Keratinocyte (primary cell): ENCODE measurements at regions not wholly inside any gene's neighbourhood (a gene's known extent, or its start where the extent isn't known, plus 50 kb on each side); places are given as distances from the start of the nearest gene placed in this dataset.

Experiments
- DNase-seq: peaks from one replicate; pipeline ENCODE4 v3.0.0-alpha.2; 2011; ENCODE audit warnings: low read depth, missing footprints, low spot score
- FAIRE-seq: peaks from 2 replicates; lab custom pipeline; 2011; peaks lifted over from hg19 to GRCh38; lab: Jason Lieb, UNC
- H2AFZ ChIP-seq: 2 replicates; pipeline ENCODE4 v1.6.0; 2012; ENCODE audit warnings: low read length, control low read depth, inconsistent platforms; ENCODE audit not compliant: control insufficient read depth
- H3K27ac ChIP-seq: 2 replicates; pipeline ENCODE4 v1.5.1; 2011; ENCODE audit warnings: low read length; ENCODE audit not compliant: control insufficient read depth, insufficient read depth
- H3K27me3 ChIP-seq: 3 replicates; pipeline ENCODE4 v1.6.0; 2011; ENCODE audit warnings: low read length; ENCODE audit not compliant: control insufficient read depth, insufficient read depth; ENCODE audit errors: extremely low read depth
- H3K36me3 ChIP-seq, 2 experiments: 2 replicates in 1 of 2; 3 replicates in 1 of 2; pipeline ENCODE4 v1.5.1; 2011; ENCODE audit warnings: low read length in 2 of 2, mild to moderate bottlenecking in 1 of 2; ENCODE audit not compliant: control insufficient read depth in 2 of 2, insufficient read depth in 2 of 2; ENCODE audit errors: extremely low read depth in 1 of 2
- H3K4me1 ChIP-seq: 3 replicates; pipeline ENCODE4 v1.5.1; 2011; ENCODE audit warnings: low read length; ENCODE audit not compliant: control insufficient read depth, insufficient read depth; ENCODE audit errors: extremely low read depth
- H3K4me2 ChIP-seq: 3 replicates; pipeline ENCODE4 v1.6.0; 2011; ENCODE audit warnings: low read depth, low read length; ENCODE audit not compliant: control insufficient read depth, insufficient read depth; ENCODE audit errors: extremely low read depth
- H3K4me3 ChIP-seq, 3 experiments: fragments of 200-600 bp in 1 of 3; sonication (generic) in 1 of 3; 2 replicates in 2 of 3; 3 replicates in 1 of 3; pipeline ENCODE4 v1.5.1; 2011 to 2016; ENCODE audit warnings: low read length in 3 of 3, mild to moderate bottlenecking in 3 of 3, control low read depth in 2 of 3, inconsistent platforms in 1 of 3, low read depth in 1 of 3, mixed read lengths in 1 of 3, mixed run types in 1 of 3, moderate library complexity in 1 of 3; ENCODE audit not compliant: control insufficient read depth in 2 of 3, insufficient read depth in 2 of 3; ENCODE audit errors: extremely low read depth in 1 of 3
- H3K79me2 ChIP-seq: 2 replicates; pipeline ENCODE4 v1.6.0; 2012; ENCODE audit warnings: low read length; ENCODE audit not compliant: control insufficient read depth, insufficient read depth
- H3K9ac ChIP-seq: 3 replicates; pipeline ENCODE4 v1.6.0; 2011; ENCODE audit warnings: low read length; ENCODE audit not compliant: control insufficient read depth, insufficient read depth; ENCODE audit errors: extremely low read depth
- H3K9me1 ChIP-seq: 3 replicates; pipeline ENCODE4 v1.6.0; 2011; ENCODE audit warnings: low read length; ENCODE audit not compliant: control insufficient read depth, insufficient read depth; ENCODE audit errors: extremely low read depth
- H3K9me3 ChIP-seq: 2 replicates; pipeline ENCODE4 v1.5.1; 2012; ENCODE audit warnings: low read depth, low read length; ENCODE audit not compliant: control insufficient read depth
- H4K20me1 ChIP-seq: 3 replicates; pipeline ENCODE4 v1.6.0; 2011; ENCODE audit warnings: low read length; ENCODE audit not compliant: control insufficient read depth, insufficient read depth; ENCODE audit errors: extremely low read depth
- EZH2 ChIP-seq: IDR thresholded peaks from one replicate; pipeline ENCODE4 v1.6.1; 2012; ENCODE audit warnings: inconsistent platforms, mild to moderate bottlenecking, low read length, moderate library complexity
- dilution Hi-C: fragments of 300-500 bp; cut with MboI; formaldehyde crosslinking; loops from one replicate; pipeline ENCODE4 v1.7.0; 2020; ENCODE audit warnings: low sequenced_read_pairs; ENCODE audit not compliant: extremely low pct_ligation_motif_present
- TF ChIP-seq, protein P1 (sequence below), 3 experiments: IDR thresholded peaks in 1 of 3; conservative IDR thresholded peaks in 1 of 3; optimal IDR thresholded peaks in 1 of 3; 2 replicates in 2 of 3; 3 replicates in 1 of 3; pipeline versions ENCODE3 to v1.5.1; 2011; ENCODE audit warnings: low read length in 3 of 3, mild to moderate bottlenecking in 3 of 3, moderate library complexity in 2 of 3, control low read depth in 1 of 3, inconsistent platforms in 1 of 3; ENCODE audit not compliant: insufficient read depth in 2 of 3; ENCODE audit errors: extremely low read depth in 1 of 3

DNA sequence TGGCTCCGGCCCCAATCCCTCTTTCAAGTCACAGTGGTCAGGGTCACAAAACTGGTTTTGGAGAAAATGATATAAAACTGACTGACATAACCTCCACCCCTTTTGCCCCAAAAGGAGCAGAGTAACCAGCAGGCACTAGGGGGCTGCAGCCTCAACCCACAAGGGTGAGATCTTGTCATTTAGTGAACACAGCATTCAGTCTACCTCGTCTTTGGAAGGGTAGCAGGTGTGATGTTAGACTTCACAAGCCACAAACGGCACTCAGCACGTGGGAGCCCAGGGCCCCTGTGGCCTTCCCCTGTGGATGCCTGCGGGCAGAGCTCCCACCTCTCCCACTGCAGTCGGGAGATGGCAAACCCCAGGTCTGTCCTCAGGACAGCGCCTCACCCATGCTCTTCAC is 372.1 kb upstream of the MYT1L start:
- Histone ChIP-seq H3K36me3 (no peaks in the 10 kb centered on the region), H3K4me2 (no peak overlapping the region), H3K79me2 (no peaks in the 10 kb centered on the region), H3K9ac (no peak overlapping the region), H3K4me1 (no peaks in the 10 kb centered on the region), H2AFZ (no peak overlapping the region), H3K9me3 (no peaks in the 10 kb centered on the region), H3K27me3 (peaks cover 3% of the 10 kb centered on the region), H3K27ac (no peak overlapping the region), H4K20me1 (no peaks in the 10 kb centered on the region), H3K4me3 (no peak overlapping the region), H3K9me1 (no peaks in the 10 kb centered on the region)
- dilution Hi-C loops = no loop called here
- no peak for DNase-seq
- TF ChIP-seq, protein P1, sequence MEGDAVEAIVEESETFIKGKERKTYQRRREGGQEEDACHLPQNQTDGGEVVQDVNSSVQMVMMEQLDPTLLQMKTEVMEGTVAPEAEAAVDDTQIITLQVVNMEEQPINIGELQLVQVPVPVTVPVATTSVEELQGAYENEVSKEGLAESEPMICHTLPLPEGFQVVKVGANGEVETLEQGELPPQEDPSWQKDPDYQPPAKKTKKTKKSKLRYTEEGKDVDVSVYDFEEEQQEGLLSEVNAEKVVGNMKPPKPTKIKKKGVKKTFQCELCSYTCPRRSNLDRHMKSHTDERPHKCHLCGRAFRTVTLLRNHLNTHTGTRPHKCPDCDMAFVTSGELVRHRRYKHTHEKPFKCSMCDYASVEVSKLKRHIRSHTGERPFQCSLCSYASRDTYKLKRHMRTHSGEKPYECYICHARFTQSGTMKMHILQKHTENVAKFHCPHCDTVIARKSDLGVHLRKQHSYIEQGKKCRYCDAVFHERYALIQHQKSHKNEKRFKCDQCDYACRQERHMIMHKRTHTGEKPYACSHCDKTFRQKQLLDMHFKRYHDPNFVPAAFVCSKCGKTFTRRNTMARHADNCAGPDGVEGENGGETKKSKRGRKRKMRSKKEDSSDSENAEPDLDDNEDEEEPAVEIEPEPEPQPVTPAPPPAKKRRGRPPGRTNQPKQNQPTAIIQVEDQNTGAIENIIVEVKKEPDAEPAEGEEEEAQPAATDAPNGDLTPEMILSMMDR (optimal IDR thresholded peaks at IDR 0.05 in 1 of 3, IDR thresholded peaks at IDR 0.05 in 1 of 3, conservative IDR thresholded peaks at IDR 0.05 in 1 of 3; ENCODE audit: extremely low read depth in 1 of 3, insufficient read depth in 2 of 3, low read length in 3 of 3) = no peak
- TF ChIP-seq EZH2 = no peak
- no peak for FAIRE-seq

DNA sequence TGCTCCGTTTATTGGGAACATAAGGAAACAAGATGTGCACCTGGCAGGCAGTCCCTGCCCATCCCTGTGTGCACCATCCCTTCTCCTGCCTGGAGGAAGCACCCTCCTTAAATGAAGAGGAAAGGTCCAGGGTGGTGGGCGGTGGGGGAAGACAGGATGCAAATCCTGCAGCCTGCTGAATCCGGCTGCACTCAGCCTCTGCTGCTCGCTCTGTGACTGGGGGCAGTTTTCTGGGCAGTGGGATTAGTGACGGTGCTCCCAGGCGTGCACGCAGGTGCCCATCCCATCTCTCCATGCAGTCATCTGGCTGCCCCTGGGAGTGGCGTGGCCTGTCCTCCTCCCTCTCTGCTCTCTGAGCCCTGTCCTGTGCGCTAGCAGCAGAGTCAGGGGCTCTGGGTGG is 371.3 kb upstream of the MYT1L start:
- Histone ChIP-seq H3K27me3 (peaks cover 3% of the 10 kb centered on the region), H3K36me3 (no peaks in the 10 kb centered on the region), H3K4me2 (no peak overlapping the region), H3K9me1 (no peaks in the 10 kb centered on the region), H3K27ac (no peak overlapping the region), H3K4me1 (no peaks in the 10 kb centered on the region), H3K4me3 (no peak overlapping the region), H3K79me2 (no peaks in the 10 kb centered on the region), H3K9me3 (no peaks in the 10 kb centered on the region), H4K20me1 (no peaks in the 10 kb centered on the region), H2AFZ (no peak overlapping the region), H3K9ac (no peak overlapping the region)
- FAIRE-seq (no peak), DNase-seq (no peak)
- dilution Hi-C loops = no loop called here
- no peak for TF ChIP-seq EZH2
- TF ChIP-seq, protein P1 (optimal IDR thresholded peaks at IDR 0.05 in 1 of 3, IDR thresholded peaks at IDR 0.05 in 1 of 3, conservative IDR thresholded peaks at IDR 0.05 in 1 of 3; ENCODE audit: extremely low read depth in 1 of 3, insufficient read depth in 2 of 3, low read length in 3 of 3) = no peak
